GM23248 (cell line): ENCODE measurements at regions not wholly inside any gene's neighbourhood (a gene's known extent, or its start where the extent isn't known, plus 50 kb on each side); places are given as distances from the start of the nearest gene placed in this dataset.
"Not testable (repeated sequence)": the region's sequence is repeated elsewhere in the genome, so short reads cannot be mapped to it uniquely, and the experiment has no call there.

ENCODE experiments used
- DNase-seq: peaks from one replicate; pipeline ENCODE4 v3.0.0-alpha.2; 2015
- H2AFZ ChIP-seq: fragments of 200-600 bp; sonication (generic); 2 replicates; pipeline ENCODE4 v1.6.1; 2016; ENCODE audit warnings: antibody characterized with exemption
- H3F3A ChIP-seq: fragments of 200-600 bp; sonication (generic); 2 replicates; pipeline ENCODE4 v1.6.1; 2016; ENCODE audit warnings: mild to moderate bottlenecking, antibody characterized with exemption, mixed run types; ENCODE audit not compliant: insufficient read depth
- H3K27ac ChIP-seq: fragments of 200-600 bp; sonication (generic); 2 replicates; pipeline ENCODE4 v1.5.1; 2016; ENCODE audit warnings: mild to moderate bottlenecking
- H3K27me3 ChIP-seq: fragments of 200-600 bp; sonication (generic); replicated peaks from 2 replicates; pipeline ENCODE4 v1.6.1; 2016; ENCODE audit warnings: mild to moderate bottlenecking; ENCODE audit not compliant: insufficient read depth
- H3K36me3 ChIP-seq: fragments of 200-600 bp; sonication (generic); 2 replicates; pipeline ENCODE4 v1.6.1; 2016; ENCODE audit warnings: low read depth, mild to moderate bottlenecking
- H3K4me1 ChIP-seq: fragments of 200-600 bp; sonication (generic); 2 replicates; pipeline ENCODE4 v1.6.1; 2016; ENCODE audit warnings: mild to moderate bottlenecking; ENCODE audit not compliant: insufficient read depth
- H3K4me2 ChIP-seq: fragments of 200-600 bp; sonication (generic); one replicate; pipeline ENCODE4 v1.6.1; 2016; ENCODE audit warnings: mild to moderate bottlenecking; ENCODE audit not compliant: unreplicated experiment
- H3K4me3 ChIP-seq: fragments of 200-600 bp; sonication (generic); 2 replicates; pipeline ENCODE4 v1.5.1; 2016; ENCODE audit warnings: mild to moderate bottlenecking
- H3K79me2 ChIP-seq: fragments of 200-600 bp; sonication (generic); 2 replicates; pipeline ENCODE4 v1.6.1; 2016; ENCODE audit warnings: mild to moderate bottlenecking; ENCODE audit not compliant: insufficient read depth
- H3K9ac ChIP-seq: fragments of 200-600 bp; sonication (generic); 2 replicates; pipeline ENCODE4 v1.6.1; 2016; ENCODE audit warnings: mild to moderate bottlenecking
- H3K9me2 ChIP-seq: fragments of 200-600 bp; sonication (generic); 2 replicates; pipeline ENCODE4 v1.6.1; 2016; ENCODE audit warnings: mixed run types, mild to moderate bottlenecking, moderate library complexity; ENCODE audit not compliant: insufficient read depth
- H3K9me3 ChIP-seq: fragments of 200-600 bp; sonication (generic); one replicate; pipeline ENCODE4 v1.6.1; 2017; ENCODE audit warnings: low read depth
- H4K20me1 ChIP-seq: fragments of 200-600 bp; sonication (generic); 2 replicates; pipeline ENCODE4 v1.6.0; 2016; ENCODE audit not compliant: insufficient read depth
- EZH2 ChIP-seq: fragments of 200-600 bp; sonication (generic); IDR thresholded peaks from 2 replicates; pipeline ENCODE4 v1.6.1; 2018; ENCODE audit warnings: antibody characterized with exemption, mild to moderate bottlenecking; ENCODE audit not compliant: insufficient read depth, poor library complexity, severe bottlenecking
- EZH2phosphoT487 ChIP-seq: fragments of 200-600 bp; sonication (generic); IDR thresholded peaks from 2 replicates; pipeline ENCODE4 v1.6.1; 2018; ENCODE audit warnings: antibody characterized with exemption, moderate library complexity, mild to moderate bottlenecking, low read depth; ENCODE audit not compliant: insufficient read depth
- WGBS, 2 experiments: methylation state at CpG; one replicate each; pipeline ENCODE4 v1.1.6; 2015 to 2017; ENCODE audit warnings: low lambda C conversion rate in 2 of 2, low coverage in 1 of 2; ENCODE audit errors: missing lambda C conversion rate in 2 of 2; 5-methylcytosine and 5-hydroxymethylcytosine counted together
- in situ Hi-C: fragments of 300-500 bp; cut with MboI; formaldehyde crosslinking; loops from 2 replicates; pipeline ENCODE4 v1.15.0; 2020

- Histone ChIP-seq H3K27me3 (no peaks in the 10 kb centered on the region), H2AFZ (no peak overlapping the region)
- in situ Hi-C loops, result no loop called here
These were observed 1543.1 kb downstream of the FAM181B start for GRCh38 chr11:81190546-81190945.

GRCh38 chr11:81187033-81187432 is 1546.6 kb downstream of the FAM181B start:
- H3K27ac ChIP-seq, H3K9me2 ChIP-seq, H2AFZ ChIP-seq, H3K9ac ChIP-seq, H3K36me3 ChIP-seq, H4K20me1 ChIP-seq, DNase-seq, in situ Hi-C loops, H3K4me3 ChIP-seq, H3K79me2 ChIP-seq, H3K4me2 ChIP-seq, H3K27me3 ChIP-seq, H3K4me1 ChIP-seq, H3K9me3 ChIP-seq, H3F3A ChIP-seq: not testable (repeated sequence)
- 40 to 42% methylated on average over 7 of the region's 7 CpGs for WGBS, 2 experiments

More at GRCh38 chr11:81190546-81190945, 1543.1 kb downstream of the FAM181B start:
- Histone ChIP-seq H3K4me1 (no peaks in the 10 kb centered on the region), H3K27ac (no peak overlapping the region), H3F3A (no peaks in the 10 kb centered on the region), H3K9ac (no peak overlapping the region), H3K9me2 (no peaks in the 10 kb centered on the region), H3K9me3 (no peaks in the 10 kb centered on the region), H4K20me1 (no peaks in the 10 kb centered on the region), H3K36me3 (no peaks in the 10 kb centered on the region), H3K4me2 (no peak overlapping the region), H3K4me3 (no peak overlapping the region), H3K79me2 (no peaks in the 10 kb centered on the region)
- TF ChIP-seq EZH2phosphoT487 (no peak), EZH2 (no peak)
- no peak for DNase-seq

GRCh38 chr11:81174646-81175330 is 1558.9 kb downstream of the FAM181B start:
- Histone ChIP-seq H3F3A (no peaks in the 10 kb centered on the region), H3K9me2 (no peaks in the 10 kb centered on the region), H3K36me3 (no peaks in the 10 kb centered on the region), H3K27ac (no peak overlapping the region), H3K27me3 (no peaks in the 10 kb centered on the region), H3K9ac (no peak overlapping the region), H2AFZ (no peak overlapping the region), H3K4me1 (no peaks in the 10 kb centered on the region), H3K4me2 (no peak overlapping the region), H3K4me3 (no peak overlapping the region), H3K79me2 (no peaks in the 10 kb centered on the region), H3K9me3 (no peaks in the 10 kb centered on the region), H4K20me1 (no peaks in the 10 kb centered on the region)
- no peak for DNase-seq
- WGBS, 2 experiments, result 21 to 22% methylated on average over 3 of the region's 3 CpGs
- in situ Hi-C loops, result no loop called here
- TF ChIP-seq EZH2 (no peak), EZH2phosphoT487 (no peak)

- no peaks in the 10 kb centered on the region for H4K20me1 ChIP-seq
- WGBS, 2 experiments, result 2 to 5% methylated on average over 1 of the region's 1 CpG
- no peaks in the 10 kb centered on the region for H3K9me2 ChIP-seq
- H3K27ac ChIP-seq, result no peak overlapping the region
- DNase-seq, result no peak
- no peak overlapping the region for H2AFZ ChIP-seq
- no peaks in the 10 kb centered on the region for H3K79me2 ChIP-seq
- H3K4me1 ChIP-seq, result no peaks in the 10 kb centered on the region
- no peaks in the 10 kb centered on the region for H3K36me3 ChIP-seq
- in situ Hi-C loops, result no loop called here
- H3K9me3 ChIP-seq, result no peaks in the 10 kb centered on the region
- no peaks in the 10 kb centered on the region for H3K27me3 ChIP-seq
- H3F3A ChIP-seq, result no peaks in the 10 kb centered on the region
- no peak overlapping the region for H3K4me3 ChIP-seq
- TF ChIP-seq EZH2 (no peak), EZH2phosphoT487 (no peak)
- no peak overlapping the region for H3K4me2 ChIP-seq
- no peak overlapping the region for H3K9ac ChIP-seq
These were observed 1568.5 kb downstream of the FAM181B start for GRCh38 chr11:81165164-81165563.

- H3K27ac ChIP-seq, result no peak overlapping the region
- H3K4me2 ChIP-seq, result no peak overlapping the region
- TF ChIP-seq EZH2phosphoT487, result no peak
- no peak for TF ChIP-seq EZH2
- no peaks in the 10 kb centered on the region for H3K27me3 ChIP-seq
- no peaks in the 10 kb centered on the region for H3K79me2 ChIP-seq
- H2AFZ ChIP-seq, result no peak overlapping the region
- H3K9me3 ChIP-seq, result no peaks in the 10 kb centered on the region
- H3K4me3 ChIP-seq, result no peak overlapping the region
- DNase-seq, result no peak
- H3K9ac ChIP-seq, result no peak overlapping the region
- no peaks in the 10 kb centered on the region for H3K36me3 ChIP-seq
- H3K4me1 ChIP-seq, result no peaks in the 10 kb centered on the region
- no peaks in the 10 kb centered on the region for H3F3A ChIP-seq
- no peaks in the 10 kb centered on the region for H3K9me2 ChIP-seq
- 10 to 11% methylated on average over 3 of the region's 3 CpGs for WGBS, 2 experiments
- in situ Hi-C loops, result no loop called here
- H4K20me1 ChIP-seq, result no peaks in the 10 kb centered on the region
These were observed 1573.8 kb downstream of the FAM181B start for GRCh38 chr11:81159900-81160299.
